ENCODE measurements at regions not wholly inside any gene's neighbourhood (a gene's known extent, or its start where the extent isn't known, plus 50 kb on each side); places are given as distances from the start of the nearest gene placed in this dataset.

GRCh38 chr15:94174399-94174802, 57.0 kb upstream of the MCTP2 start:
- H3K4me3 ChIP-seq (ENCODE audit: low read depth in 2 of 2, low read length in 1 of 2) = no peak overlapping the region
- no peaks in the 10 kb centered on the region for H3F3A ChIP-seq (replicated peaks; ENCODE audit: insufficient read depth)
- DNase-seq = no peak
- TF ChIP-seq IRF3 (IDR thresholded peaks at IDR 0.05; ENCODE audit: low read depth, low read length) (no peak), PBX3 (IDR thresholded peaks at IDR 0.05) (no peak), RCOR1 (IDR thresholded peaks at IDR 0.05; ENCODE audit: low read length) (no peak), TAF1 (IDR thresholded peaks at IDR 0.05; ENCODE audit: borderline replicate concordance, low read depth, low read length) (no peak), RFX5 (IDR thresholded peaks at IDR 0.05; ENCODE audit: low read length) (no peak), MXI1 (IDR thresholded peaks at IDR 0.05; ENCODE audit: low read depth, low read length) (no peak), REST (IDR thresholded peaks at IDR 0.05; ENCODE audit: low read depth, low read length) (no peak), GABPA (IDR thresholded peaks at IDR 0.05; ENCODE audit: low read depth) (no peak), CTCF (IDR thresholded peaks at IDR 0.05) (no peak), SIN3A (IDR thresholded peaks at IDR 0.05; ENCODE audit: borderline replicate concordance, low read depth, low read length) (no peak), GATA2 (CRISPR knock-in tag; IDR thresholded peaks at IDR 0.05) (no peak), RXRA (IDR thresholded peaks at IDR 0.05; ENCODE audit: borderline replicate concordance, low read depth) (no peak), FOXM1 (IDR thresholded peaks at IDR 0.05; ENCODE audit: low read depth) (no peak), SMC3 (IDR thresholded peaks at IDR 0.05; ENCODE audit: low read depth, low read length) (no peak), YY1 (IDR thresholded peaks at IDR 0.05; ENCODE audit: low read depth) (no peak), EP300 (IDR thresholded peaks at IDR 0.05; ENCODE audit: borderline replicate concordance in 1 of 2, low read depth in 1 of 2, low read length in 1 of 2) (no peak), MEF2A (IDR thresholded peaks at IDR 0.05; ENCODE audit: borderline replicate concordance, low read depth) (no peak)
- no peaks in the 10 kb centered on the region for H3K79me2 ChIP-seq (ENCODE audit: insufficient read depth)
- H3K27ac ChIP-seq (ENCODE audit: low read depth in 2 of 2, low read length in 1 of 2) = no peak overlapping the region
- no peaks in the 10 kb centered on the region for H3K9me2 ChIP-seq
- H2AFZ ChIP-seq (ENCODE audit: low read depth) = no peak overlapping the region
- ChIA-PET POLR2A (no interaction called here), CTCF (interaction anchor here (1.0 to 2.0 kb wide), 4 partner anchors 10 to 1087 kb away, joined by 3 to 12 read pairs (median 6); no protein-coding TSS in a partner anchor)
- no peaks in the 10 kb centered on the region for H4K20me1 ChIP-seq (ENCODE audit: insufficient read depth)
- no peaks in the 10 kb centered on the region for H3K9me3 ChIP-seq
- H3K27me3 ChIP-seq (ENCODE audit: insufficient read depth) = no peaks in the 10 kb centered on the region
- no peak overlapping the region for H3K9ac ChIP-seq
- H3K4me1 ChIP-seq (ENCODE audit: control insufficient read depth in 1 of 2, insufficient read depth in 2 of 2, low read depth in 1 of 2, low read length in 1 of 2) = no peaks in the 10 kb centered on the region
- H3K4me2 ChIP-seq = no peak overlapping the region
- H3K36me3 ChIP-seq (replicated peaks in 1 of 2; ENCODE audit: control insufficient read depth in 1 of 2, insufficient read depth in 2 of 2, low read length in 1 of 2) = no peaks in the 10 kb centered on the region

Data from SK-N-SH (cell line).